ENCODE measurements at regions not wholly inside any gene's neighbourhood (a gene's known extent, or its start where the extent isn't known, plus 50 kb on each side); places are given as distances from the start of the nearest gene placed in this dataset.

GRCh38 chr17:77027271-77027889 lies 113.4 kb upstream of the SEC14L1 start:
- no peak for TF ChIP-seq POLR2A (IDR thresholded peaks at IDR 0.05)
- TF ChIP-seq CTCF (IDR thresholded peaks at IDR 0.05) = no peak
